HG02623 (cell line): ENCODE measurements at regions not wholly inside any gene's neighbourhood (a gene's known extent, or its start where the extent isn't known, plus 50 kb on each side); places are given as distances from the start of the nearest gene placed in this dataset.
"Not testable (repeated sequence)": the region's sequence is repeated elsewhere in the genome, so short reads cannot be mapped to it uniquely, and the experiment has no call there.

Experiments used
- ATAC-seq: cut with Tn5 transposase; IDR thresholded peaks from one replicate; pipeline ENCODE4 v1.9.1; 2021; ENCODE audit warnings: moderate library complexity; ENCODE audit not compliant: unreplicated experiment

DNA sequence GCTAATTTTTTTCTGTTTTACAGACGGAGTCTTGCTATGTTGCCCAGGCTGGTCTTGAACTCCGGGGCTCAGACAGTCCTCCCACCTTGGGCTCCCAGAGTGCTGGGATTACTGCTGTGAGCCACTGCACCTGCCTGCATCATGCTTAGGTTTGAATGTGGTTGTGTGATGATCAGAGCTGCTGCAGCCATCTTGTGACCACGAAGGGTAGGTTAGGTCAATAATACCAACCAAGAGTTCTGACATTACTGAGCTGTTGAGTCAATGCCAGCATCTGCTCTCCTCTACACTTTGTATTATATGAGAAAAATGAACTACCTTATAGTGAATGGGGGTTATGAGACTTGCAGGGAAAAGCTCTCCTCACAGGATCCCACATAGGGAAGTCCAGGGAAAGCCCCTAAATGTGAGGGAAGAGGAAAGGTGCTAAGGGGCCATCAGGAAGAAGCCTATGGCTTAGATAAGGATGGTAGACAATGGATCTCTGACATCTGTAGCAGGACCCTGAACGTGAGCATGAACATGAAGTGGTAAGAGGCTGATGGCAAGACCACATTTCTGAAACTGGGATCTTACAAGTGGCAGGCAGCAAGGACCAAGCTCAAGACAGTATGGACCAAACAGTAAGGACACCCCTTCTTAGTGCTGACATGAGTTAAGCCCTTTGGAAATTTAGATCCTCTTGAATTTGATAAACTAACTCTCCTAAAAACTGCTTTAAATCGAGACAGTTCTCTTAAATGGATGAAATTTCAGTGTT is 75.7 kb upstream of the ZNF169 start:
- ATAC-seq: no peak

DNA sequence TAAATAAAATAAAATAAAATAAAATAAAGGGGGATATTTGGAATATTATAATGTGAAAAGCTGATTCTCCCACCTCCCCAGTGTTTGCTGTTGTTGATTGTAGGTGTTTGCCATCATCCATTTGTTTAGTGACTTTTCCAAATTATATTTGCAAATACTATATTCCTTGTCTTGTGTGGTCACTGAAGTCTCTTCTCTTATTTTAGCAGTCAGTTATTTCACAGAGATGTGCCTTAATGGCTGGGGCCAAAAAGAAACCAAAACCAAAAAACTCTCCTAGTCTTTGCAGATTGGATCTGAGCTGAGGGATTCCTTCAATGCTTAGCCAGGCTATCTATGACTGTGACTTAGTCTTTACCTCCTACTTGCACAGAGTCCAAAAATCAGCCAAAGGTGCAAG is 70.9 kb upstream of the ZNF169 start:
- ATAC-seq: no peak

- not testable (repeated sequence) for ATAC-seq
Observed at GRCh38 chr9:94191706-94192105, 67.4 kb upstream of the ZNF169 start.

- ATAC-seq: no peak
Observed at GRCh38 chr9:94198414-94198813, 60.7 kb upstream of the ZNF169 start.

DNA sequence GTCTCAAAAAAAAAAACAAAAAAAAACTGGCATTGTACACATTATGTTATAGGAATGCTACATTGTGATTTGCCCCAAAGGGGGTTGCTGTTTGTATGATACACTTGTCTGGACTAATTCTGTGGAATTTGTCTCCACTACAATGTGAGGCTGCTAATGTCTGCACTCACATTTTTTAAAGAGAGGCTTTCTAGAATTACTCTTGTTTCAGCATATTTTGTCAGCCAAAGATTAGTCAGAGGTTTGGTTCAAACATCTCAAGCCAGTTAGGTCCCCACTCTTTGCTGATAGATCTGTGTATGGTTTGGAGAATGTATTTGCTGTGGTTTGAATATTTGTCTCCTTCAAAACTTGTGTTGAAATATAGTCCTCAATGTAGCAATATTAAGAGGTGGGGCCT is 59.3 kb upstream of the ZNF169 start:
- ATAC-seq: no peak

DNA sequence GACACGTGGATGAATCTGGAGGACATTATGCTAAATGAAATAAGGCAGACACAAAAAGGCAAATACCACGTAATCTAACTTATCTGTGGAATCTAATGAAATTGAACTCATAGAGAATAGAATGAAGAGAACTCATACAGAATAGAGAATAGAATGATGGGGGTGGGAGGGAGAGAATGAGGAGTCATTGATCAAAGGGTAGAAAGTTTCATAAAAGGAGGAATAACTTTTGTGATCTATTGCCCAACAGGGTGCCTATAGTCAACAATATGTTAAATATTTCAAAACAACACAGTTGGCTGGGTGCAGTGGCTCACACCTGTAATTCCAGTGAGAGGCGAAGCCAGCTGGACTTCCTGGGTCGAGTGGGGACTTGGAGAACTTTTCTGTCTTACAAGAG is 54.9 kb upstream of the ZNF169 start:
- no peak for ATAC-seq

GRCh38 chr9:94207781-94208180 is 51.3 kb upstream of the ZNF169 start:
- no peak for ATAC-seq
